RWPE1 (cell line): ENCODE measurements at regions not wholly inside any gene's neighbourhood (a gene's known extent, or its start where the extent isn't known, plus 50 kb on each side); places are given as distances from the start of the nearest gene placed in this dataset.

Experiments
- CTCF ChIA-PET: fragments of 350-600 bp; sonication (Branson Sonifier 250); formaldehyde crosslinking; extraction: SDS; loops from one replicate; lab custom pipeline; 2021; lab: Yijun Ruan, JAX
- POLR2A ChIA-PET: fragments of 400-600 bp; formaldehyde crosslinking; extraction: SDS; loops from one replicate; lab custom pipeline; 2020; ENCODE audit warnings: antibody characterized with exemption; ENCODE audit not compliant: low non-redundant PET; lab: Yijun Ruan, JAX
- DNase-seq: peaks from one replicate; pipeline ENCODE4 v3.0.0; 2012; ENCODE audit warnings: low spot score
- H3K27ac ChIP-seq: fragments of 450-650 bp; 2 replicates; pipeline ENCODE4 v1.5.1; 2017
- TF ChIP-seq, protein P1 (sequence below): fragments of 450-650 bp; conservative IDR thresholded peaks from 2 replicates; pipeline ENCODE4 v1.5.1; 2017; ENCODE audit warnings: low read depth, mild to moderate bottlenecking

- H3K27ac ChIP-seq = no peak overlapping the region
- POLR2A ChIA-PET = no interaction called here
- no peak for DNase-seq
- TF ChIP-seq, protein P1, sequence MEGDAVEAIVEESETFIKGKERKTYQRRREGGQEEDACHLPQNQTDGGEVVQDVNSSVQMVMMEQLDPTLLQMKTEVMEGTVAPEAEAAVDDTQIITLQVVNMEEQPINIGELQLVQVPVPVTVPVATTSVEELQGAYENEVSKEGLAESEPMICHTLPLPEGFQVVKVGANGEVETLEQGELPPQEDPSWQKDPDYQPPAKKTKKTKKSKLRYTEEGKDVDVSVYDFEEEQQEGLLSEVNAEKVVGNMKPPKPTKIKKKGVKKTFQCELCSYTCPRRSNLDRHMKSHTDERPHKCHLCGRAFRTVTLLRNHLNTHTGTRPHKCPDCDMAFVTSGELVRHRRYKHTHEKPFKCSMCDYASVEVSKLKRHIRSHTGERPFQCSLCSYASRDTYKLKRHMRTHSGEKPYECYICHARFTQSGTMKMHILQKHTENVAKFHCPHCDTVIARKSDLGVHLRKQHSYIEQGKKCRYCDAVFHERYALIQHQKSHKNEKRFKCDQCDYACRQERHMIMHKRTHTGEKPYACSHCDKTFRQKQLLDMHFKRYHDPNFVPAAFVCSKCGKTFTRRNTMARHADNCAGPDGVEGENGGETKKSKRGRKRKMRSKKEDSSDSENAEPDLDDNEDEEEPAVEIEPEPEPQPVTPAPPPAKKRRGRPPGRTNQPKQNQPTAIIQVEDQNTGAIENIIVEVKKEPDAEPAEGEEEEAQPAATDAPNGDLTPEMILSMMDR = no peak
- CTCF ChIA-PET = no interaction called here
These were observed 114.9 kb downstream of the CD8B2 start for GRCh38 chr2:106602042-106602441.

- no peak overlapping the region for H3K27ac ChIP-seq
- TF ChIP-seq, protein P1 = no peak
- CTCF ChIA-PET = no interaction called here
- no peak for DNase-seq
- POLR2A ChIA-PET = no interaction called here
These were observed 119.5 kb downstream of the CD8B2 start for GRCh38 chr2:106606652-106607051.

DNA sequence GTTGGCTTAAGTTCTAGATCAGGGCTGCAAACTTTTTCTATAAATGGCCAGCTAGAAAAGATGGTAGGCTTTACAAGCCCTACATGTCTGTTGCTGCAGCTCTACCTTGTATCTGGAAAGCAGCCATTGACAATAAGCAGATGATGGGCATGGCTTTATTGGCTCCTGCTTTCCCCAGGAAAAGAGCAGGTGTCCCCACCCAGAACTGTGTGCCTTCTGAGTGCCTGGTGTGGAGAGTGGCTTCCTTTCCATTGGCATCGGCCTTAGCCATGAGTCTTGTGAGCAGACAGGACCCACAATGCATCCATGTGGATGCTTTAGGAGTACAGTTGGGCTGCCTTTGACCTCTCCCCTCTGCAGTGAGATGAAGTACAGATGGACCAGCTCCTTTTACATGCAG lies 120.2 kb downstream of the CD8B2 start:
- DNase-seq = no peak
- TF ChIP-seq, protein P1 = no peak
- H3K27ac ChIP-seq = no peak overlapping the region
- POLR2A ChIA-PET = no interaction called here
- CTCF ChIA-PET = no interaction called here

GRCh38 chr2:106609780-106610179 lies 122.6 kb downstream of the CD8B2 start:
- ChIA-PET POLR2A (no interaction called here), CTCF (no interaction called here)
- DNase-seq = no peak
- H3K27ac ChIP-seq = no peak overlapping the region
- TF ChIP-seq, protein P1 = no peak

GRCh38 chr2:106614511-106615291 lies 127.5 kb downstream of the CD8B2 start:
- POLR2A ChIA-PET = no interaction called here
- TF ChIP-seq, protein P1 = no peak
- DNase-seq = no peak
- no peak overlapping the region for H3K27ac ChIP-seq
- CTCF ChIA-PET = interaction anchor here (0.6 kb wide), 2 partner anchors 1061 to 1311 kb away, joined by 3 to 4 read pairs; no protein-coding TSS in a partner anchor

DNA sequence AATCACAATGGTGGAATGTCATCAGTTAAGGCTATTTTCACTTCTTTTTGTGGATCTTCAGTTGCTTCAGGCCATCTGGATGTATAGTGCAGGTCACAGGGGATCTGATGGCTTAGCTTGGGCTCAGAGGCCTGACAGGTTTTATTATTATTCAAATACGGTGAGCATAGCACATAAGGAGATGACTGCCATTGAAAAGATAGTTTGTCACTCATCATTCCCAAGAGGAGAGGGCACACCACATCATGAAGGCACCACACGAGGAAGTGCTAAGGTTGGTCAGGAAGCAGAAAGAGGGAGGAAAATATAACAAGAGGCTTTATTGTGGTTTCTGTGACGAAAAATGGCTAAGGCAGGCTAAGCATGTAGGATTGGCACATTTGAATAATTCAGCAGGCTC lies 131.4 kb downstream of the CD8B2 start:
- POLR2A ChIA-PET = no interaction called here
- DNase-seq = no peak
- TF ChIP-seq, protein P1 = no peak
- H3K27ac ChIP-seq = no peak overlapping the region
- CTCF ChIA-PET = no interaction called here
